ENCODE measurements at regions not wholly inside any gene's neighbourhood (a gene's known extent, or its start where the extent isn't known, plus 50 kb on each side); places are given as distances from the start of the nearest gene placed in this dataset.

DNA sequence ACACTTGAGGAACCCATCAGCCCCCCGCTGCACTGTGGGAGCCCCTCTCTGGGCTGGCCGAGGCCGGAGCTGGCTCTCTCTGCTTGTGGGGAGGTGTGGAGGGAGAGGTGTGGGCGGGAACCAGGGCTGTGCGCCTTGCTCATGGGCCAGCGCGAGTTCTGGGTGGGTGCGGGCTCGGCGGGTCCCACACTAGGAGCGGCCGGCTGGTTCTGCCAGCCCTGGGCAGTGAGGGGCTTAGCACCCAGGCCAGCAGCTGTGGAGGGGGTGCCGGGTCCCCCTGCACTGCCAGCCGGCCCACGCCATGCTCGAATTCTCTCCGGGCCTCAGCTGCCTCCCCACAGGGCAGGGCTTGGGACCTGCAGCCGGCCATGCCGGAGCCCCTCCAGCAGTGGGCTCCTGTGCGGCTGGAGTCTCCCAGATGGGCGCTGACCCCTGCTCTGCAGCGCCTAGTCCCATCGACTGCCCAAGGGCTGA, 430.2 kb downstream of the FAT4 start:
- Histone ChIP-seq H3K27ac (ENCODE audit: extremely low read length, insufficient read depth, low read length) (no peak overlapping the region), H3K9ac (ENCODE audit: insufficient read depth, low read depth, low read length) (no peak overlapping the region), H2AFZ (ENCODE audit: low read length) (no peak overlapping the region), H3K9me3 (ENCODE audit: low read length) (no peaks in the 10 kb centered on the region), H3K27me3 (ENCODE audit: control insufficient read depth in 1 of 2, insufficient read depth in 2 of 2, low read length in 2 of 2) (no peaks in the 10 kb centered on the region), H3K79me2 (ENCODE audit: insufficient read depth, low read length) (no peaks in the 10 kb centered on the region), H3K36me3 (replicated peaks in 1 of 2; ENCODE audit: control insufficient read depth in 1 of 2, insufficient read depth in 2 of 2, low read length in 2 of 2) (no peaks in the 10 kb centered on the region), H4K20me1 (ENCODE audit: insufficient read depth, low read length) (no peaks in the 10 kb centered on the region), H3K4me2 (ENCODE audit: low read depth, low read length) (no peak overlapping the region), H3K4me1 (ENCODE audit: insufficient read depth, low read length) (no peaks in the 10 kb centered on the region), H3K4me3 (replicated peaks in 1 of 3; ENCODE audit: insufficient read depth in 1 of 3, low read depth in 2 of 3, low read length in 3 of 3) (no peak overlapping the region)
- TF ChIP-seq, protein P1, sequence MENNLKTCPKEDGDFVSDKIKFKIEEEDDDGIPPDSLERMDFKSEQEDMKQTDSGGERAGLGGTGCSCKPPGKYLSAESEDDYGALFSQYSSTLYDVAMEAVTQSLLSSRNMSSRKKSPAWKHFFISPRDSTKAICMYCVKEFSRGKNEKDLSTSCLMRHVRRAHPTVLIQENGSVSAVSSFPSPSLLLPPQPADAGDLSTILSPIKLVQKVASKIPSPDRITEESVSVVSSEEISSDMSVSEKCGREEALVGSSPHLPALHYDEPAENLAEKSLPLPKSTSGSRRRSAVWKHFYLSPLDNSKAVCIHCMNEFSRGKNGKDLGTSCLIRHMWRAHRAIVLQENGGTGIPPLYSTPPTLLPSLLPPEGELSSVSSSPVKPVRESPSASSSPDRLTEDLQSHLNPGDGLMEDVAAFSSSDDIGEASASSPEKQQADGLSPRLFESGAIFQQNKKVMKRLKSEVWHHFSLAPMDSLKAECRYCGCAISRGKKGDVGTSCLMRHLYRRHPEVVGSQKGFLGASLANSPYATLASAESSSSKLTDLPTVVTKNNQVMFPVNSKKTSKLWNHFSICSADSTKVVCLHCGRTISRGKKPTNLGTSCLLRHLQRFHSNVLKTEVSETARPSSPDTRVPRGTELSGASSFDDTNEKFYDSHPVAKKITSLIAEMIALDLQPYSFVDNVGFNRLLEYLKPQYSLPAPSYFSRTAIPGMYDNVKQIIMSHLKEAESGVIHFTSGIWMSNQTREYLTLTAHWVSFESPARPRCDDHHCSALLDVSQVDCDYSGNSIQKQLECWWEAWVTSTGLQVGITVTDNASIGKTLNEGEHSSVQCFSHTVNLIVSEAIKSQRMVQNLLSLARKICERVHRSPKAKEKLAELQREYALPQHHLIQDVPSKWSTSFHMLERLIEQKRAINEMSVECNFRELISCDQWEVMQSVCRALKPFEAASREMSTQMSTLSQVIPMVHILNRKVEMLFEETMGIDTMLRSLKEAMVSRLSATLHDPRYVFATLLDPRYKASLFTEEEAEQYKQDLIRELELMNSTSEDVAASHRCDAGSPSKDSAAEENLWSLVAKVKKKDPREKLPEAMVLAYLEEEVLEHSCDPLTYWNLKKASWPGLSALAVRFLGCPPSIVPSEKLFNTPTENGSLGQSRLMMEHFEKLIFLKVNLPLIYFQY (CRISPR knock-in tag; IDR thresholded peaks at IDR 0.05; ENCODE audit: borderline replicate concordance), result no peak
- TF ChIP-seq, protein P2, sequence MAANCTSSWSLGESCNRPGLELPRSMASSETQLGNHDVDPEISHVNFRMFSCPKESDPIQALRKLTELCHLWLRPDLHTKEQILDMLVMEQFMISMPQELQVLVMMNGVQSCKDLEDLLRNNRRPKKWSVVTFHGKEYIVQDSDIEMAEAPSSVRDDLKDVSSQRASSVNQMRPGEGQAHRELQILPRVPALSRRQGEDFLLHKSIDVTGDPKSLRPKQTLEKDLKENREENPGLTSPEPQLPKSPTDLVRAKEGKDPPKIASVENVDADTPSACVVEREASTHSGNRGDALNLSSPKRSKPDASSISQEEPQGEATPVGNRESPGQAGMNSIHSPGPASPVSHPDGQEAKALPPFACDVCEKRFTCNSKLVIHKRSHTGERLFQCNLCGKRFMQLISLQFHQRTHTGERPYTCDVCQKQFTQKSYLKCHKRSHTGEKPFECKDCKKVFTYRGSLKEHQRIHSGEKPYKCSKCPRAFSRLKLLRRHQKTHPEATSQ (CRISPR knock-in tag; IDR thresholded peaks at IDR 0.05; ENCODE audit: borderline replicate concordance), result no peak
- TF ChIP-seq, protein P3, sequence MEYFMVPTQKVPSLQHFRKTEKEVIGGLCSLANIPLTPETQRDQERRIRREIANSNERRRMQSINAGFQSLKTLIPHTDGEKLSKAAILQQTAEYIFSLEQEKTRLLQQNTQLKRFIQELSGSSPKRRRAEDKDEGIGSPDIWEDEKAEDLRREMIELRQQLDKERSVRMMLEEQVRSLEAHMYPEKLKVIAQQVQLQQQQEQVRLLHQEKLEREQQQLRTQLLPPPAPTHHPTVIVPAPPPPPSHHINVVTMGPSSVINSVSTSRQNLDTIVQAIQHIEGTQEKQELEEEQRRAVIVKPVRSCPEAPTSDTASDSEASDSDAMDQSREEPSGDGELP (IDR thresholded peaks at IDR 0.05; ENCODE audit: borderline replicate concordance, low read depth), result no peak
- no peak for TF ChIP-seq ZNF570 (CRISPR knock-in tag; IDR thresholded peaks at IDR 0.05; ENCODE audit: borderline replicate concordance)
- no TSS peak for BruUV-seq (replicated peaks)
- POLR2A ChIA-PET, result no interaction called here
- no peak for DNase-seq (ENCODE audit: low spot score)
- in situ Hi-C loops (cut with HindIII; ENCODE audit: extremely low pct_ligation_motif_present, low pct_unique_long_range_greater_than_20kb), result no loop called here
- intact Hi-C loops (cut with micrococcal nuclease; ENCODE audit: unreplicated experiment), result no loop called here
- 66% methylated on average over 9 of the region's 23 CpGs for WGBS (ENCODE audit: low lambda C conversion rate)
- CTCF ChIA-PET (ENCODE audit: low intra/inter-chr PET ratio, low total read pairs), result no interaction called here
- no peak for FAIRE-seq
- no peak for ATAC-seq
